ENCODE measurements at regions not wholly inside any gene's neighbourhood (a gene's known extent, or its start where the extent isn't known, plus 50 kb on each side); places are given as distances from the start of the nearest gene placed in this dataset.

GRCh38 chr14:26078561-26078960 lies 519.3 kb downstream of the NOVA1 start:
- no peaks in the 10 kb centered on the region for H3K27me3 Mint-ChIP-seq
- H3K4me3 Mint-ChIP-seq, result no peak overlapping the region
- DNase-seq (ENCODE audit: extremely low spot score, unreplicated experiment), result no peak
- peaks cover 16% of the 10 kb centered on the region for H3K4me1 Mint-ChIP-seq (ENCODE audit: unreplicated experiment)
- no peaks in the 10 kb centered on the region for H3K9me3 Mint-ChIP-seq
- H3K27ac Mint-ChIP-seq, result no peak overlapping the region
- no peaks in the 10 kb centered on the region for H3K36me3 Mint-ChIP-seq
- no peak for TF ChIP-seq CTCF (conservative IDR thresholded peaks at IDR 0.05)

GRCh38 chr14:26074892-26075291 lies 522.9 kb downstream of the NOVA1 start:
- Mint-ChIP-seq H3K9me3 (no peaks in the 10 kb centered on the region), H3K27me3 (no peaks in the 10 kb centered on the region), H3K4me3 (no peak overlapping the region), H3K27ac (no peak overlapping the region), H3K36me3 (no peaks in the 10 kb centered on the region), H3K4me1 (ENCODE audit: unreplicated experiment) (peaks cover 16% of the 10 kb centered on the region)
- DNase-seq (ENCODE audit: extremely low spot score, unreplicated experiment), result no peak
- no peak for TF ChIP-seq CTCF (conservative IDR thresholded peaks at IDR 0.05)

- Mint-ChIP-seq H3K36me3 (no peaks in the 10 kb centered on the region), H3K9me3 (no peaks in the 10 kb centered on the region), H3K4me1 (ENCODE audit: unreplicated experiment) (peaks cover 5% of the 10 kb centered on the region), H3K4me3 (no peak overlapping the region), H3K27ac (no peak overlapping the region), H3K27me3 (no peaks in the 10 kb centered on the region)
- DNase-seq (ENCODE audit: extremely low spot score, unreplicated experiment), result no peak
- TF ChIP-seq CTCF (conservative IDR thresholded peaks at IDR 0.05), result no peak
Measured at GRCh38 chr14:26070443-26070842, 527.4 kb downstream of the NOVA1 start.

- TF ChIP-seq CTCF (conservative IDR thresholded peaks at IDR 0.05), result no peak
- no peak overlapping the region for H3K4me3 Mint-ChIP-seq
- H3K4me1 Mint-ChIP-seq (ENCODE audit: unreplicated experiment), result peaks cover 5% of the 10 kb centered on the region
- H3K27ac Mint-ChIP-seq, result no peak overlapping the region
- no peaks in the 10 kb centered on the region for H3K9me3 Mint-ChIP-seq
- H3K36me3 Mint-ChIP-seq, result no peaks in the 10 kb centered on the region
- no peak for DNase-seq (ENCODE audit: extremely low spot score, unreplicated experiment)
- no peaks in the 10 kb centered on the region for H3K27me3 Mint-ChIP-seq
Measured at GRCh38 chr14:26067786-26068459, 529.9 kb downstream of the NOVA1 start.

GRCh38 chr14:26067341-26067740 lies 530.5 kb downstream of the NOVA1 start:
- Mint-ChIP-seq H3K27me3 (no peaks in the 10 kb centered on the region), H3K36me3 (no peaks in the 10 kb centered on the region), H3K27ac (no peak overlapping the region), H3K4me3 (no peak overlapping the region), H3K9me3 (no peaks in the 10 kb centered on the region), H3K4me1 (ENCODE audit: unreplicated experiment) (peaks cover 5% of the 10 kb centered on the region)
- TF ChIP-seq CTCF (conservative IDR thresholded peaks at IDR 0.05), result no peak
- no peak for DNase-seq (ENCODE audit: extremely low spot score, unreplicated experiment)

Measured in type B pancreatic cell (in vitro differentiated cells).